HCT116 (cell line): ENCODE measurements at regions not wholly inside any gene's neighbourhood (a gene's known extent, or its start where the extent isn't known, plus 50 kb on each side); places are given as distances from the start of the nearest gene placed in this dataset.

Experiments
- ATAC-seq: fragments of 200-7000 bp; cut with Tn5 transposase; 2 replicates; pipeline ENCODE4 v1.9.1; 2020; ENCODE audit warnings: mild to moderate bottlenecking, moderate library complexity
- BruUV-seq: library from RNA; stranded (reverse); fragments of 400-500 nt; replicated peaks from 2 replicates; lab custom pipeline; 2021; lab: Mats Ljungman, UMichigan
- CTCF ChIA-PET: fragments of 300-600 bp; sonication (Branson Sonifier 250); formaldehyde crosslinking; loops from one replicate; lab custom pipeline; 2021; ENCODE audit warnings: antibody characterized with exemption; lab: Charles Lee
- POLR2A ChIA-PET: fragments of 300-600, 350-600 bp; sonication (Branson Sonifier 250); formaldehyde crosslinking; loops from one replicate; lab custom pipeline; 2021; ENCODE audit warnings: antibody characterized with exemption; lab: Charles Lee
- RAD21 ChIA-PET, 2 experiments: fragments of 300-600 bp; sonication (Branson Sonifier 250); formaldehyde crosslinking; loops; one replicate each; lab custom pipeline; 2023; ENCODE audit warnings: low total read pairs in 2 of 2; ENCODE audit not compliant: uncharacterized antibody in 2 of 2, unreplicated experiment in 2 of 2, low non-redundant PET in 1 of 2; lab: Charles Lee
- DNase-seq: peaks from one replicate; pipeline ENCODE4 v3.0.0-alpha.2; 2010; ENCODE audit warnings: low read depth, low spot score
- H2AFZ ChIP-seq: fragments of 200-600 bp; shearing (Covaris generic), sonication (generic); 2 replicates; pipeline ENCODE4 v1.6.1; 2017; ENCODE audit warnings: low read depth, mixed run types, mixed read lengths, antibody characterized with exemption, low read length; ENCODE audit not compliant: poor library complexity, severe bottlenecking
- H3K27ac ChIP-seq: 2 replicates; pipeline ENCODE4 v1.5.1; 2012; ENCODE audit warnings: low read depth, low read length
- H3K27me3 ChIP-seq: fragments of 200-600 bp; sonication (generic); 2 replicates; pipeline ENCODE4 v1.6.1; 2016; ENCODE audit warnings: mixed run types, low read length, mixed read lengths; ENCODE audit not compliant: insufficient read depth
- H3K36me3 ChIP-seq, 2 experiments: fragments of 200-500 bp in 1 of 2; fragments of 200-600 bp in 1 of 2; sonication (Bioruptor generic) in 1 of 2; sonication (generic) in 1 of 2; 2 replicates each; pipeline versions ENCODE4 v1.5.1 to v1.6.1; 2014 to 2016; ENCODE audit warnings: low read length in 2 of 2, inconsistent platforms in 1 of 2, mixed read lengths in 1 of 2, mixed run types in 1 of 2; ENCODE audit not compliant: insufficient read depth in 2 of 2, control insufficient read depth in 1 of 2
- H3K4me1 ChIP-seq, 2 experiments: fragments of 200-600 bp in 1 of 2; sonication (generic) in 1 of 2; 2 replicates each; pipeline versions ENCODE4 v1.5.1 to v1.6.1; 2012 to 2017; ENCODE audit warnings: low read length in 2 of 2, inconsistent platforms in 1 of 2, mild to moderate bottlenecking in 1 of 2, mixed read lengths in 1 of 2, mixed run types in 1 of 2, moderate library complexity in 1 of 2; ENCODE audit not compliant: insufficient read depth in 2 of 2, control insufficient read depth in 1 of 2
- H3K4me2 ChIP-seq: fragments of 200-600 bp; sonication (generic); 2 replicates; pipeline ENCODE4 v1.6.1; 2017; ENCODE audit warnings: mixed run types, low read length, mixed read lengths
- H3K4me3 ChIP-seq, 2 experiments: fragments of 200-600 bp in 1 of 2; sonication (generic) in 1 of 2; replicated peaks in 1 of 2; 2 replicates each; pipeline ENCODE4 v1.5.1; 2011 to 2016; ENCODE audit warnings: low read length in 2 of 2, control low read depth in 1 of 2, low read depth in 1 of 2, mild to moderate bottlenecking in 1 of 2, mixed read lengths in 1 of 2, mixed run types in 1 of 2
- H3K79me2 ChIP-seq: fragments of 200-600 bp; sonication (generic); 2 replicates; pipeline ENCODE4 v1.6.1; 2017; ENCODE audit warnings: mild to moderate bottlenecking, mixed run types, low read length, moderate library complexity, mixed read lengths; ENCODE audit not compliant: insufficient read depth
- H3K9ac ChIP-seq: fragments of 200-600 bp; sonication (generic); 2 replicates; pipeline ENCODE4 v1.6.1; 2016; ENCODE audit warnings: low read length, mixed read lengths
- H3K9me2 ChIP-seq: fragments of 200-600 bp; sonication (generic), shearing (Covaris generic); 2 replicates; pipeline ENCODE4 v1.6.1; 2017; ENCODE audit warnings: mixed run types, mild to moderate bottlenecking, moderate library complexity; ENCODE audit not compliant: insufficient read depth
- H3K9me3 ChIP-seq, 2 experiments: fragments of 200-500 bp in 1 of 2; fragments of 200-600 bp in 1 of 2; sonication (Bioruptor generic) in 1 of 2; sonication (generic) in 1 of 2; 2 replicates each; pipeline ENCODE4 v1.6.1; 2014 to 2017; ENCODE audit warnings: low read length in 2 of 2, mixed read lengths in 2 of 2, inconsistent platforms in 1 of 2, low read depth in 1 of 2, mild to moderate bottlenecking in 1 of 2, mixed run types in 1 of 2, moderate library complexity in 1 of 2; ENCODE audit not compliant: control insufficient read depth in 1 of 2, insufficient read depth in 1 of 2
- H4K20me1 ChIP-seq: fragments of 200-600 bp; sonication (generic), shearing (Covaris generic); 2 replicates; pipeline ENCODE4 v1.6.1; 2017; ENCODE audit warnings: mixed run types, mild to moderate bottlenecking, moderate library complexity; ENCODE audit not compliant: insufficient read depth
- CBX3 ChIP-seq: IDR thresholded peaks from 2 replicates; pipeline ENCODE4 v1.6.1; 2012; ENCODE audit warnings: low read depth
- CEBPB ChIP-seq: IDR thresholded peaks from 2 replicates; pipeline ENCODE4 v1.6.1; 2012; ENCODE audit warnings: low read depth
- CTCF ChIP-seq, 3 experiments: fragments of 200-600 bp in 1 of 3; sonication (generic) in 1 of 3; IDR thresholded peaks in 2 of 3; conservative IDR thresholded peaks in 1 of 3; 2 replicates each; pipeline ENCODE4 v1.5.1; 2012 to 2017; ENCODE audit warnings: low read depth in 2 of 3, low read length in 2 of 3, antibody characterized with exemption in 1 of 3, borderline replicate concordance in 1 of 3, control low read depth in 1 of 3, mild to moderate bottlenecking in 1 of 3, mixed read lengths in 1 of 3, mixed run types in 1 of 3, moderate library complexity in 1 of 3; ENCODE audit not compliant: insufficient read depth in 1 of 3
- EZH2 ChIP-seq: fragments of 200-600 bp; sonication (generic); IDR thresholded peaks from 2 replicates; pipeline ENCODE4 v1.6.1; 2017; ENCODE audit warnings: antibody characterized with exemption, mixed run types
- EZH2phosphoT487 ChIP-seq: fragments of 200-600 bp; IDR thresholded peaks from 2 replicates; pipeline ENCODE4 v1.6.1; 2018; ENCODE audit warnings: antibody characterized with exemption, borderline replicate concordance
- POLR2A ChIP-seq: IDR thresholded peaks from 2 replicates; pipeline ENCODE4 v1.7.0; 2011; ENCODE audit warnings: borderline replicate concordance; ENCODE audit not compliant: insufficient read depth, insufficient read length; ENCODE audit errors: extremely low read depth
- POLR2AphosphoS5 ChIP-seq: IDR thresholded peaks from 2 replicates; pipeline ENCODE4 v1.6.1; 2011; ENCODE audit warnings: mild to moderate bottlenecking, low read depth, low read length, moderate library complexity
- RAD21 ChIP-seq: IDR thresholded peaks from 2 replicates; pipeline ENCODE4 v1.6.1; 2012; ENCODE audit warnings: low read depth, mild to moderate bottlenecking
- REST ChIP-seq: IDR thresholded peaks from 2 replicates; pipeline ENCODE4 v1.6.1; 2012; ENCODE audit warnings: low read depth
- SIN3A ChIP-seq: IDR thresholded peaks from 2 replicates; pipeline ENCODE4 v1.6.1; 2012; ENCODE audit warnings: low read depth
- SP1 ChIP-seq: IDR thresholded peaks from 2 replicates; pipeline ENCODE4 v1.6.1; 2012; ENCODE audit warnings: low read depth
- SRF ChIP-seq: IDR thresholded peaks from 2 replicates; pipeline ENCODE4 v1.6.1; 2012; ENCODE audit warnings: low read depth
- TCF7L2 ChIP-seq: IDR thresholded peaks from 2 replicates; pipeline ENCODE4 v1.7.0; 2011; ENCODE audit warnings: borderline replicate concordance, inconsistent platforms; ENCODE audit not compliant: insufficient read depth, insufficient read length; ENCODE audit errors: extremely low read depth
- YY1 ChIP-seq: IDR thresholded peaks from 2 replicates; pipeline ENCODE4 v1.6.1; 2011; ENCODE audit warnings: low read length, low read depth, moderate library complexity, mild to moderate bottlenecking; ENCODE audit not compliant: insufficient replicate concordance; ENCODE audit errors: extremely low read depth
- ZNF274 ChIP-seq: fragments of 200-500 bp; sonication (Bioruptor generic); IDR thresholded peaks from 2 replicates; pipeline ENCODE4 v1.6.1; 2014; ENCODE audit warnings: mild to moderate bottlenecking, low read depth, low read length, inconsistent platforms
- intact Hi-C: fragments of 100-400 bp; cut with micrococcal nuclease; formaldehyde crosslinking; loops from 2 replicates; pipeline ENCODE4 v1.10.0; 2022

- peaks cover 9% of the 10 kb centered on the region; the same call in 1 of the 2 replicates for H3K27me3 ChIP-seq
Measured at GRCh38 chr12:114580306-114580705, 103.7 kb downstream of the TBX3 start.

More at GRCh38 chr12:114580306-114580705, 103.7 kb downstream of the TBX3 start:
- TF ChIP-seq RAD21, result no peak
- TF ChIP-seq POLR2AphosphoS5, result no peak
- TF ChIP-seq POLR2A, result no peak
- no peak for TF ChIP-seq CBX3
- TF ChIP-seq CEBPB, result no peak
- TF ChIP-seq REST, result no peak
- TF ChIP-seq SP1, result no peak
- no peak for TF ChIP-seq TCF7L2
- no peak for TF ChIP-seq SRF
- no peak for TF ChIP-seq CTCF (IDR thresholded peaks at IDR 0.05 in 2 of 3, conservative IDR thresholded peaks at IDR 0.05 in 1 of 3; ENCODE audit: borderline replicate concordance in 1 of 3, insufficient read depth in 1 of 3, low read depth in 2 of 3, low read length in 2 of 3)
- no peak for TF ChIP-seq ZNF274
- no peak for TF ChIP-seq EZH2
- TF ChIP-seq EZH2phosphoT487, result no peak
- no peak for TF ChIP-seq YY1
- no peak for TF ChIP-seq SIN3A
- TF ChIP-seq, all 23 proteins: peak for 0
- H3K9me2 ChIP-seq, result no peaks in the 10 kb centered on the region
- H3K79me2 ChIP-seq, result no peaks in the 10 kb centered on the region
- ATAC-seq (no peak), DNase-seq (no peak)
- ChIA-PET RAD21 (no interaction called here), POLR2A (no interaction called here), CTCF (no interaction called here)
- H3K9ac ChIP-seq, result no peak overlapping the region
- no TSS peak for BruUV-seq
- no peaks in the 10 kb centered on the region for H3K9me3 ChIP-seq
- no peaks in the 10 kb centered on the region for H4K20me1 ChIP-seq
- no peak overlapping the region for H3K27ac ChIP-seq
- no peaks in the 10 kb centered on the region for H3K4me1 ChIP-seq
- intact Hi-C loops, result no loop called here
- no peaks in the 10 kb centered on the region for H3K36me3 ChIP-seq
- no peak overlapping the region for H2AFZ ChIP-seq
- no peak overlapping the region for H3K4me3 ChIP-seq
- H3K4me2 ChIP-seq, result no peak overlapping the region
